HG03432 (cell line): ENCODE measurements at regions not wholly inside any gene's neighbourhood (a gene's known extent, or its start where the extent isn't known, plus 50 kb on each side); places are given as distances from the start of the nearest gene placed in this dataset.

Experiments used
- ATAC-seq: cut with Tn5 transposase; IDR thresholded peaks from one replicate; pipeline ENCODE4 v1.9.1; 2021; ENCODE audit warnings: mild to moderate bottlenecking, moderate library complexity; ENCODE audit not compliant: unreplicated experiment

DNA sequence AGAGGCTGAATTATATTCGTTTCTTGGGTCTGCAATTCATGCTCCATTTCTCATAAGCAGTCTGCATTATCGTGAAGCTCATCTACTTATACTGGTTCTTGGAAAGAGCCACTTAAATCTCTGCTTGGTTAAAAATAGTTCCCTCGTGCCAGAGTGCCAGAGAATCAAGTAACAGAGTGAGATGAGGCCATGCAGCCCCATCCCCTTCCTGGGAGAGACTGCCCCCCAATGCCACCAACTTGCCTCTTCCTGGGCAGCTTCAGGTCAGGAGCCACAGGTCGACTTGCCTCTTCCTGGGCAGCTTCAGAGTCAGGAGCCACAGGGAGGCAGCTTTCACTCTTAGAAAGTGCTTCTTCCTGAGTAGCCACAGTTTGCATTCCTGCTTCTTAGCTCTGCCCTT lies 223.9 kb upstream of the ZBED5 start:
- no peak for ATAC-seq

DNA sequence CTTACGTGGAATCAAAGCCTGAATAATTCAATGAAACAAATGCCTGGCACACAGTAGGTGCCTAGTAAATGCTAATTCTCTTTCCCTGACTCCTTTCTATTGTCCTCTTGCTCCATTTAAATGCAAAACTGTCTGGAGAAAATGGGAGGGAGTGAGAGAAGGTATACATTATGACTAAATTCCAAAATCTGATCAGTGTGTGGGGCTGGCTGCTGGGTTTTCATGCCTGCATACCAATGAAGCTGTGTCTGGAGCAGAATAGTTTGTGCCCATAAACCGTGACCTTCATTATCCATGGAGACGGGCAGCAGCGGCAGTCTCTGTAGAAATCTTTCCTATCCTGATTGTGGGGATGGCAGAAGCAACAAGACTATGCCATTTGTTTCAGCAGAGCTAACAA lies 223.4 kb upstream of the ZBED5 start:
- ATAC-seq, result no peak

DNA sequence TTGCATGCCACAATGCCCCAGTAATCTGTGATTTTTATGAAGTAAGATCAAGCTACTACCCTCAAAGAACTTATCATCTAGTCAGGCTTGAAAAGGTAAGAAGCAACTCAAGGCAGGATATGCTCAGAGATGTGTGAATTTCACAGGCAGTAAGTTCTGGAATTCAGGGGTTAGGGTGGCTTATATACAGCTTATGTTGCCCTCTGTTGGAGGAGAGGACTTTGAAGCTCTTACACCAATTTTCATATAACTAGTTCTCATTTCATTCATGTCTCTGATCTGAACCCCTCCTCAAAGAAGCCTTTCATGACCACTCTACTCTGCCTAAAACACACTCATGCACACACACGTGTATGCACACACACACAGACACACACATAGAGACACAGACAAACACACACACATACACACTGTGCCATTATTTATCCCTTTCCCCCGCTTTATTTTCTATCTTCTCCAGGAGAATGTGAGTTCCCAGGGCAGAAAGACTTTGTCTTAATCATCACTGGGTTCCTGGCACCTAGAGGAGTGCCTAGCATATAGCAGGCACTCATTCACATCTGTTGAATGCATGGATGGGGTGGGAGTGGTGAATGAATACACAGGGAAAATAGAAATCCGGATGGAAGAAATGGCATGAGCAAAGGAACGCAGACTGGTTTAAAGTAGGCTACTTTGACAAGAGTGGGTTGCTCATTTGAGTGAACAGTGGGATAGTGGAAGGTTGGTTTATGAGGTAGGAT lies 220.7 kb upstream of the ZBED5 start:
- no peak for ATAC-seq

DNA sequence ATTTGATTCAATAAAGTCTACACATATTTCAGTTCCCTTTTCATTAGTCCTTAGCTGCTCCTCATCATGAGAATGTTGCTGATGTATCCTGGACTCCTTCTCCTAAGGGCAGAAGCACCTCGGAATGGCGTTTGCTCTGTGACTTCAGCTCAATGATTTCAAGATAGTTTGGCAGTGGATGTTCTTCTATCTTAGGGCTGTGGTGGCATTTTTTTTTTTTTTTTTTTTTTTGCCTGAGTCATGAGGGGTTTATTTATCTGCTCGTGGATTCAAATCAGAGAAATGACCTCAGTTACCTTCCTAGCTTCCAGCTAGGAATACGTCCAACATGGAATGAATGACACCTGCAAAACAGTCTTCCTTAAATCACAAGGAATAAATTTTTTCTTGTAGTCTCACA lies 220.0 kb upstream of the ZBED5 start:
- no peak for ATAC-seq

DNA sequence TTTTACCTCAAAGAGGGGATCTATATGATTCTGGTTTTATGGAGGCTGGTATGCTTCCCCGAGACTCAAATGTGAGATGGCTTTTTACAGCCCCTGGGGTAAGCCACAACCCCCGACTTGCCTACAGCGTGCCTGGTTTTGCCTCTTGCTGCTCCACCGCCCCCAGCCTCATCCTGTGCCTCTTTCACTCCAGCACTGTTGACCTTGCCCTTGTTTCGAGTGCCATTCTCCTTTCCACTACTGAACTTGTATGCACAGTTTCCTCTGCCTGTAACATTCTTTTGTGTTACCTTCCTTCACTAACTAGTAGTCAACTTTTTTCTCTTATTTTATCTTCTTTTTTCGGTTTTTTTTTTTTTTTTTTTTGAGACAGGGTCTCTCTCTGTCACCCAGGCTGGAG lies 219.0 kb upstream of the ZBED5 start:
- no peak for ATAC-seq

DNA sequence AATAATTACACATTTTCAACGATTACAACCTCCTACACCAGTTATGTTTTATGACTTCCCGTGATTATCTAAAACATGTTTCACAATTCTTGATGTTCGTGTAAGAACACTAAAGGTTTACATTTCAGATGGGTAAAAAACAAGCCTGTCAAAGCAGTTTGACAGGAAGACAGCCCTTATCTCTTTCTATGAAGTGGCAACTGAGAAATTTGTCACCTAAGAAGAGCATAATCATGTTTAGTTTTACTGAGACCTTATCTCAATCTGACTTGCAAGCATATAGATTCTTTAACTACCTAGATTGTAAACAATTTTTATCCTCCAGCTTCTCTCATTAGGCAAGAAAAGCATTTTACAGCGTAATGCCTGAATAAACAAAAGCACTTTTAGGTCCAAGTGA lies 218.4 kb upstream of the ZBED5 start:
- no peak for ATAC-seq

DNA sequence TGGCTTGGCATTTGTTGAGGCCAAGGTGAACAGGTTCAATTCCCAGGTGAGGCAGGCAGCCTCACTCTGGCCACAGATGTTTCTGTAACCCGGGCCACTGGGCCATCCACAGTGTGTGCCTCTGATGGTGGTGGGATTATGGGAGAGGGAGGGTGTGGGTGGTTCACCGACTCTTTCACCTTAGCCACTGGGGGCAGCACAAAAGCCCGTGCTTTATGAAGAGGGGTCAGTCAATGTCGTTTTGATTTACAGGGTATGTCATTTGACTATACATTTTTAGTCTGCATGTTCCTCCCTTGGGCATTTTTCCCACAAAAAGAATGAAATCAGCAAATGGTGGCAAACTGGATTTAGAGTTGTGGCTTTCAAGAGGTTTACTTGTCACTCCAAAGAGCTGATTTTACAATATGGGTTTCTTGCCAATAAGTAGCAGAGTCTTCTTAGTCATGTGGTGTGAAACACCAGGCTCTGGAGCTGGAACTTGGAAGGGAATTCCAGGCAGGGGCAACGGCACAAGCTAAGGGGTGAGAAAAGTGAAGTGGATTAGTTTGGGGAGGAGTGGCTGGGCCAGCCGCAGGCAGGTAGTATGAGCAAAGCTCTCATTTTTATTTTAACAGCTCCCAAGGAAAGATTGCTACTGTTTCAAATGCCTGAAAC lies 217.8 kb upstream of the ZBED5 start:
- ATAC-seq, result no peak

DNA sequence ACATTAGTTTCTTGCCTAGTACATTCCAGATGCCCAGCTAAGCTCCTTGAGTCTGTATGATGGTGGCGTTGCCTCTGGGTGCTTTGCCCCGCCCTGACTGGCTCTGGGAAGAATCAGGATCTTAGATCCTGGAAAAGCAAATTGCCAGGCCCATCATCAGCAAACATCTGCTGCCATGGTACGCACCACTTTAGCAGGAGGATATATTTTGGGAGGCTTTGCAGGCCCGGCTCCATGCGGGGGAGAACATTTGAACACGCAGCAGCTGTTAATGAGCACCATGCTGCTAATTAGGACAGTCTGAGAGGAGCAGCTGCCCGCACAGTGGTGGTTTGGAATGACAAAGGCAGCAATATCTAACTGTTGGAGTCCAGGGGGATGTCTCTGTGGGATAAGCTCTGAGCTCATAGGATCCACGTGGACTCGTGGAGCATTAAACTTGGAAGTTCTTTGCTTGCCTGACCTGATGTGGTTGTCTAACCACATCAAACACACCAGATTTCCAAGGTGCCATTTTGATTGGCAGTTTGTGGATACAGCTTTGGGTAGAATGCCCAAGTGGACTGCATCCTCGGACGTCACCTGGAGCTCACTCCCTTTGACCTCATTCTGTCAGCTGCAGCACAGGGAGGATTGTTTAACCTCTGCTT lies 217.0 kb upstream of the ZBED5 start:
- no peak for ATAC-seq

DNA sequence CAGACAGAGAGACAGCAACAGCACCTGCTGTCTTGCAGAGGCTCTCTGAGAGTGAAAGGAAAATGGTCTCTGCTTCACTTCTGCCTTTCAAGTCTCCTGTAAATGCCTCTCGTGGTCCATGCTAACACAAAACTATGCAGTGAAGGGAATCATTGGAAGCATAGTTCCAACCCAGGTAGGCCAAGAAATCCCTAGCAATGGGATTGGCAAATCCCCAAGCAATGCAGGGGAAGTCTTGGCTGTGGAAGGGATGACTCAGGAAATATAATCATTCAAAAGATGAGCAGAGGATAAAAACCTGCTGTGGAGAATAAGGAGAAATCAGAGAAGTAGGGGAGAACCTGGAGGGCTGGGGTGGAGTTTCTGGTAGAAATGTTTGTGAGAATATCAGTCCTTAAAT lies 216.1 kb upstream of the ZBED5 start:
- ATAC-seq, result no peak

DNA sequence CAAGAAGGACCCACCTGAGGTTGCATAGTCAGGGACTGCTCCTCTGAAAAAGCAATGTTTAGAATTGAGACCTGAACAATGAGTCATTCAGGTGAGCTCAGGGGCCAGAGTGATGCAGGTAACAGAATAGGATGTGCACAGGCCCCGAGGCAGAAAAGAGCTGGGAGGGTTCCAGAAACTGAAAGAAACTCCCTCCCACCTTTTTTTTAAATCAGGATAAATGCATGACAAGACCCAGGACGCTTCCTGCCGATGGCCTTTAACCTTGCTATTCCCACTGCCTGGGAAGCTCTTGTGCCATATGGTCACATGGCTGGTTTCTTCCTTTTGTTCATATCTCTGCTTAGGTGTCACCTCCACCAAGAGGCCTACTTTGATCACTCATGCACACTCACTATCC lies 214.2 kb upstream of the ZBED5 start:
- ATAC-seq, result no peak

DNA sequence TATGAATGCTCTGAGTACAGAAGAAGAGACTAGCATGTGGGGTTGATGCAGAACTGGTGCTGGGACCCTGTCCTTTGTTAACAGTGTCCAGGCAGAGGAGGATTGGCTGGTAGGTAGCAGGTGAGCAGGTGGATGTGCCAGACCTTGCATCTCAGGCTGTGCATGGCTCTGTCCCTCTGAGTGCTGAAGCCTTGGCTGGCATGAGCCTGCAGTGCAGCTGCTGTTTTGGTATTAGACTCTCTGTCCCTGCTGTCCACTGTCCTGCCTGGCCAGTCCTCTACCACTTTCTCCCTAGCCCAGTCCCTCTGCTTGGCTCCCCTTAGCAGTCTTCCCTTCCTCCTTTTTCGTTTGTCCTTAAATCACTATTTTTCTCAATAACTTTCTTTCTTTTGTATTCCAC lies 213.6 kb upstream of the ZBED5 start:
- ATAC-seq, result no peak

DNA sequence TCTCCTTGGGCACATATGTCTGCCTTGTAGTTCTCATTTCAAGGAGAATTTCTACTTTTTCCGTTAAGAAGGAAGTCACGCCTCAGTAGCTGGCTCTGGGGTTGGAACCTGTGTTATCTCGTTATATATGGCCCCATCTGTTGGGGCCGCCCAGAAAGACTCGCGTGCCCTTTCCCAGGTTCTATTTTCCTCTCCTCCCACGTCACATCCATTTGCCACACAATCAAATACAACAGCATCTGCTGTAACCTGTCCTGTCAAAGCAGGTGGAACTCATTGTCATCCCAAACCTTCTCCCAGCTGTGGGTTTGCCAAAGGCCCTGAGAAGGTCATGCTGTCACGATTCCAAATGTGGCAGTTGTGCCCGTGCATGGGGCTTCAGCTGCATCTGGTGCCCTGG lies 213.1 kb upstream of the ZBED5 start:
- ATAC-seq, result no peak

DNA sequence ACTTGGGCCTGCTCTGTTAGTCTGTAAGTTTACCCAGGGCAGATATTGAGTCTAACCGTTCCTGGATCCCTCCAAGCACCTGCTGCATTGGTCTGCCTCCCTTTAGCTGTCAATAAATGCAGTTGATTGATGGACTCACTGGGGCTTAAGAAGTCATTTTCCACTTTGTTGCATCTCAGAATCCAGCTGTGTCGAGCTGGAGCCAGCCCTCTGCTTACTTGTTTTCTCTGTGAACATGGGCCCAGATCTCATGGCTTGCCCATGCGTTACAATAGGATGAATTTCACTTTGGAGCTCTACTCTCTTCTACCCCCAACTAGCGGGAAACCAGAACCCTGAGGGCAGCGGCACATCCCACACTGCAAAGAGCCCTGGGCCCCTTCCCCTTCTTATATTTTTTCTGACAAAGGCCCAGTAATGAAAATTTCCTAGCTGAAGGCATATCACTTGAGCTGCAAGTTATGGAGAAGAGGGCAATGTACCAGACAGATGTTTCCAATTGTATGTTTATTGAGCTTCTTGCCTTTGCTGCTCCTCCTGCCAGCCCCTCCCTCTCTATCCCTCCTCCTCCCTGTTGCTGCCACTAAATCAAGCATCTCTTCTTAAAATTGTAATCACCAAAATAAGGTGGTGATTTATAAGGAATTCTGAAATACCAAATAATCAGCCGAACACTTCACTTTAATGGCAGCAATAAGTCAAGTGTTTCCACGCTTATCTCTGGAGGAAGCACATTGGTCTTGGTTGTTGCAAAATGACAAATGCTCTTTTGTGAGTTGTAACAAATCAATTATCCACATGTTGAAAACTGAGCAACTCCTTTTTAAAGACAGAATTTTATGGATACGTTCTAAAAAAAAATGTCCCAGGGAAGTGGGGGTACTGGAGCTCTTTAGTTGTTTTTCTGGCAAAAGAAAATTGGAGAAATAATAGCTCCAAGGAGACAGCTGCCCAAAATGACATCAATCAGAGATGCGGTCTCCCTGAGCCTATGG lies 212.3 kb upstream of the ZBED5 start:
- ATAC-seq, result no peak

DNA sequence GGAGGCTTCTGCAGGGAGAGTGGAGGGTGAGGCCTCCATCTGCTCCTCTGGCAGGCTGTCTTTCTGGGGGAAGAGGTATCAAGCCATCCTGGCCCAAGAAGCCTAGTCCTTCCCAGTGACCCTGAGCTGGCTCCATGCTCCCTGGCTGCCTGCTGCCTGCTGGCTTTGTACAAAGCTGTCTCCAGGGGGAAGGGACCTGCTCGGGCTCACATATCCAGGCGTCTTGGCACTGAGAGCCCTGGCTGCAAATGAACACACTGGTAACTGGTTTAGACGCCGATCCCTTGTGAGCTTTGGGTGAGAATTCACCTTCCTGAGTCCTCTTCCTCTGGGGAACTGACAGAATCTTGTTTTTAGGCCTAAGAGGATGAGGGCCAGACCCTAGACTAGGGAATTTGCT lies 210.3 kb upstream of the ZBED5 start:
- no peak for ATAC-seq

DNA sequence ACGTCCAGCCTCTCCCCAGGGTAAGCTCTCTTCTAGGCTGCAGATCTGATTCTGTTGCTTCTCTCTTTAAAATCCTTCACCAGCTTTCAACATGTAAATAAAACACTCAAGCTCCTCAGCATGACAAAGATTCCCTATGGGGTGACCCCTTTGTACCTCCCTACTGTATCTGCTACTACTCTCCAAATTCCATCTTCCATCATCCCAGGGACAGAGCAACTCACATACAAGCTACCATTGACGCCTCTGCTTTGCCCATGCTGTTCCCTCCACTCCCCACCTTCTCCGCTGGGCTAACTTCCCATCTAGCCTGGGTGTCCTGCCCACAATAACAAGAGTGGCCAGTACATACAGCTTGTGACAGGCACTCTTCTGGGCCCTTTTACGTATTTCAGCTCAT lies 207.5 kb upstream of the ZBED5 start:
- no peak for ATAC-seq

DNA sequence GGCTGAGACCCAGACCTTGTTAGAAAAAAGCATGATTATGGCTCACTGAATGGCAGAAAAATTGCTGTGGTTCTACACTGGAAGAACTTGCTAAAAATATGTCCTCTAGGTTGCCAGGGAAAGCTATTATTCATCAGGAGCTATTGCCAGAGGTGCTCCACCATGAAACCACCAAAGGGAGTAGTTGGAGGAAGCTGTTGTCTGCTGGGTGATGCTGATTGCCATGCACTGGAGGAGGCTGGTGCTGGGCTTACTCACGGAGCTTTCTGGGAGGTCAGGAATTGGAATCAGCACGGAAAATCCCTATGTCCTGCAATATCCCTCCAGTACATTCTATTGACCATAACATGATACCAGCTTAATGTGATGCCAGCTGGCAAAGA lies 199.6 kb upstream of the ZBED5 start:
- no peak for ATAC-seq

DNA sequence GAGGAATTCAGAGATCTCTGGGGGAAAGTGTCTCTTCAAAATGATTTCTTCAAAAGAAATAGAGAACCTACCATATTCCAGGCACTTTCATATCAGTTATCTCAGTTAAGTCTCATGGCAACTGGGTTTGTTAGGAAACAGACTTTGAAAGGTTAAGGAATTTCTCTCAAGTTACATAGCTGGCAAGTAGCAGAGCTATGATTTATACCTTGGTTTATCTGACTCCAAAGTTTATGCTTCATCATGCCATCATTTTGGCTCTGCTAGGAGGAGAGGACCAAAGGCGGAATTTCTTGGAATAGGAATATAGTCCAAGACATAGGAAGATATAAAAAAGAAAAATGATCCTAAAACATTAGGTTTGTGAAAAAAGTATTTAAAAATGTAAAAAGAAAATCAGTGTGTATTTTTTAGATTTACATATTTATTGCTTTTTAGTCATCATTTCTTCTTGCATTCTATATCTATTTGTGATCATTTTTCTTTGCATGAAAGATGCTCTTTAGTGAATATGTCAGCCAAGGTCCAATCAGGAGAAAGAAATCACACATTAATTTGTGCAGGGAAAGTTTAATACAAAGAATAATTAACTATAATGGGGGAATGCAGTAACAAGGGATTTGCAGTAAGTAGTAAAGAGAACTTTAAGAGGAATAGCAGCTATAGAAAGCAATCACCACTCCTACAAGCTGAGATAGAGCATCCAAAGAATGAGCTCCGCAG lies 199.1 kb upstream of the ZBED5 start:
- ATAC-seq, result no peak

DNA sequence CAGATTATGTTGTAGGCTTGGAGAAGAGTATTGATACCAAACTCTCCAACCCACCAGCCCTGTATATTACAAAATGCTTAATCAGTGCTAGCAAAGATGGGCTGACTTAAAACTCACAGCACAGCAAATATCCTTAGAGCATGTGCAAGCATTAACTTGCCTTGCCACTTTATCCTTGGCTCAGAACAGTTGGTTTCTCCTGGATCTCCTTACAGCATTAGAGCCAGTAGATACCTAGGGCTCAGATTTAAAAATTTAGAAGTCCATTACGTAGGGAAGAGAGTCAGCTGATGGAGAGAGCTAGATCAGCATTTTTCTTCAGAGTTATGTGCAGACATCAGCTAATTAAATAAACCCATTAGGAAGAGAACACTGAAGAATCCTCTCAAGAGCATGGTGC lies 198.5 kb upstream of the ZBED5 start:
- ATAC-seq, result no peak

DNA sequence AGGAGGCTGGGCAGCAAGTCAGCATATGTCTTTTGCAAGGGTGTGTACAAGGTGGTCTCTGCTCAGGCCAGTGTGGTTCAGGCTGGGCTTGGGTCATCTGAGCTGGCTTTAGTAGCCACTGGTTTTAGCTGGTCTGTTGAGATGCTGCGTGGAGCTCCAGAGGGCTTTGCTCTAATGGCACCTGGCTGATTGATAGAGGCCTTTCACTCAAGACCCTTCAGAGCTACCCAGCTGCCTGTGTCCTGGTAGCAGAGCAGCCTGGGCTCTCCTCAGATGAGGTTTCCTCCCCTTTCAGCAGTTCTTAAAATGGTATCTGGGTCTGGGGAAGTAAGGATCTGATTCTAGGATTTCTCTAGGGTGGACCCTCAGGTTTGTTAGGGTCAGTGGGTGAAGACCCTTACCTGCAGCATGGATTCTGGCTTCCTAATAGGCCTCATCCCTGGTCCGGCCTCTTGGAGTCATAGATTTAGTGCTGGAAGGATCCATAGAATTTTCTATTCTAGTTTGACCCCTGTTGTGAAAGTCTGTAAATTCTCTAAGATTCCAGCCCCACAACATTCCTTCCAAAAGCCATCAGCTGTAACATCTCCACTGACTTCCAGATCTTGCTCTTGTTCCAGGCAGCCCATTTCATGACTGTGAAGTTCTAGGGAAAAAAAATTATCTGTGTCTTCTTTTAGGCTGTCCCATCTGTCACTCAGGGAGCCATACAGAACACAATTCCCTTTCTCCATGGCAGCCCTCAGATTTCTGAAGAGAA lies 190.2 kb upstream of the ZBED5 start:
- no peak for ATAC-seq

DNA sequence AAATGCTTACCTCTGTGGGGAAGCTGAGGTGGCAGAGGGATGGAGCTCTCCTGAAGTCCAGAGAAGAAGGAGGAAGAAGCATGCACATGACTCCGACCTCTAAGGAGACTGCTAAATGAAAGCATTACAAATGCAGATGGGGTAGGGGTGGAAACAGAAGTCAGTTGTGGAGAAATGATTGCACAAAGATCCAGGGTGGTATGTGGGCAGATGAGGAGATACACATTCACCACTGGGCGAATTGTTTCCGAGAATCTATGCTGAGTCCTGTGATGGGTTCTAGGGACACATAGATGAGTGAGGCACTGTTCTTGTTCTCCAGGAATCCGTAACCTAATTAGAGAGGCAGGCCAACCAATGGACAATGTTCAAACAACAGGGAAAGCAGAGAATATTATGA lies 188.9 kb upstream of the ZBED5 start:
- ATAC-seq, result no peak
